KMS-11 (cell line): ENCODE measurements at regions not wholly inside any gene's neighbourhood (a gene's known extent, or its start where the extent isn't known, plus 50 kb on each side); places are given as distances from the start of the nearest gene placed in this dataset.

ENCODE experiments used
- H2AFZ ChIP-seq: fragments of 200-600 bp; sonication (generic); 2 replicates; pipeline ENCODE4 v1.6.1; 2016; ENCODE audit warnings: antibody characterized with exemption, mixed run types, low read depth
- H3K27ac ChIP-seq: fragments of 200-600 bp; sonication (generic); 2 replicates; pipeline ENCODE4 v1.6.1; 2016; ENCODE audit warnings: mild to moderate bottlenecking, mixed run types
- H3K27me3 ChIP-seq: fragments of 200-600 bp; sonication (generic); 2 replicates; pipeline ENCODE4 v1.6.1; 2017; ENCODE audit warnings: mild to moderate bottlenecking, low read depth, mixed run types, moderate library complexity; ENCODE audit not compliant: insufficient read depth
- H3K36me3 ChIP-seq: fragments of 200-600 bp; sonication (generic); 2 replicates; pipeline ENCODE4 v1.6.1; 2017; ENCODE audit warnings: mild to moderate bottlenecking, mixed run types; ENCODE audit not compliant: insufficient read depth
- H3K4me1 ChIP-seq: fragments of 200-600 bp; sonication (generic); 2 replicates; pipeline ENCODE4 v1.6.1; 2016; ENCODE audit warnings: mild to moderate bottlenecking, low read depth, mixed run types; ENCODE audit not compliant: poor library complexity, severe bottlenecking
- H3K4me2 ChIP-seq: fragments of 200-600 bp; sonication (generic); 2 replicates; pipeline ENCODE4 v1.7.0; 2016; ENCODE audit warnings: mild to moderate bottlenecking, mixed run types
- H3K4me3 ChIP-seq: fragments of 200-600 bp; sonication (generic); IDR thresholded peaks from 2 replicates; pipeline ENCODE4 v1.6.1; 2017; ENCODE audit warnings: low read depth, low read length, mixed read lengths; ENCODE audit not compliant: insufficient read depth
- H3K79me2 ChIP-seq: fragments of 200-600 bp; sonication (generic); 2 replicates; pipeline ENCODE4 v1.6.1; 2016; ENCODE audit warnings: low read depth, mixed run types; ENCODE audit not compliant: insufficient read depth
- H3K9ac ChIP-seq: fragments of 200-600 bp; sonication (generic); 2 replicates; pipeline ENCODE4 v1.6.1; 2016; ENCODE audit warnings: mild to moderate bottlenecking, mixed run types
- H4K20me1 ChIP-seq: fragments of 200-600 bp; sonication (generic); 2 replicates; pipeline ENCODE4 v1.6.1; 2016; ENCODE audit warnings: mild to moderate bottlenecking, mixed run types; ENCODE audit not compliant: insufficient read depth
- TF ChIP-seq, protein P1 (sequence below): fragments of 200-600 bp; sonication (generic); conservative IDR thresholded peaks from 2 replicates; pipeline ENCODE4 v1.6.1; 2017; ENCODE audit warnings: low read depth, mild to moderate bottlenecking, antibody characterized with exemption, low read length, moderate library complexity, mixed read lengths

DNA sequence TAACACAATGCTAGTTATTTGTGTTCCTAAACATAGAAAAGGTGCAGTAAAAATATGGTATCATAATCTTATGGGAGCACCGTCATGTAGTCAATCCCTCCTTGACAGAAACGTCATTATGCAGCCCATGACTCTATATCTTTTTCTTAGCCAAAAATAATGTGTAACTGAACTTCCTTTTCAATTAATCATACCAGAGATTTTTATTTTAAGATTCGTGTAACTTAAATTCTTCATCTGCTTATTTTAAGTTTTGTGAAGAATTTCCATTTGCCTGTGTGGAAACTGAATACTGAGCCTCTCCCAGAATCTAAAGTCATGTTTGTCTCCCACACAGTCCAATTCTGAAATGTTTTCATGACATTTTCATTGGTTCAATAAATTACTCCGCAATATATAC lies 699.1 kb downstream of the KCNA4 start:
- Histone ChIP-seq H3K4me2 (no peak overlapping the region), H3K27ac (no peak overlapping the region), H3K9ac (no peak overlapping the region), H3K79me2 (no peaks in the 10 kb centered on the region), H3K4me3 (no peak overlapping the region), H3K27me3 (no peaks in the 10 kb centered on the region), H2AFZ (no peak overlapping the region), H3K4me1 (no peaks in the 10 kb centered on the region), H4K20me1 (no peaks in the 10 kb centered on the region), H3K36me3 (no peaks in the 10 kb centered on the region)
- TF ChIP-seq, protein P1, sequence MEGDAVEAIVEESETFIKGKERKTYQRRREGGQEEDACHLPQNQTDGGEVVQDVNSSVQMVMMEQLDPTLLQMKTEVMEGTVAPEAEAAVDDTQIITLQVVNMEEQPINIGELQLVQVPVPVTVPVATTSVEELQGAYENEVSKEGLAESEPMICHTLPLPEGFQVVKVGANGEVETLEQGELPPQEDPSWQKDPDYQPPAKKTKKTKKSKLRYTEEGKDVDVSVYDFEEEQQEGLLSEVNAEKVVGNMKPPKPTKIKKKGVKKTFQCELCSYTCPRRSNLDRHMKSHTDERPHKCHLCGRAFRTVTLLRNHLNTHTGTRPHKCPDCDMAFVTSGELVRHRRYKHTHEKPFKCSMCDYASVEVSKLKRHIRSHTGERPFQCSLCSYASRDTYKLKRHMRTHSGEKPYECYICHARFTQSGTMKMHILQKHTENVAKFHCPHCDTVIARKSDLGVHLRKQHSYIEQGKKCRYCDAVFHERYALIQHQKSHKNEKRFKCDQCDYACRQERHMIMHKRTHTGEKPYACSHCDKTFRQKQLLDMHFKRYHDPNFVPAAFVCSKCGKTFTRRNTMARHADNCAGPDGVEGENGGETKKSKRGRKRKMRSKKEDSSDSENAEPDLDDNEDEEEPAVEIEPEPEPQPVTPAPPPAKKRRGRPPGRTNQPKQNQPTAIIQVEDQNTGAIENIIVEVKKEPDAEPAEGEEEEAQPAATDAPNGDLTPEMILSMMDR = no peak

DNA sequence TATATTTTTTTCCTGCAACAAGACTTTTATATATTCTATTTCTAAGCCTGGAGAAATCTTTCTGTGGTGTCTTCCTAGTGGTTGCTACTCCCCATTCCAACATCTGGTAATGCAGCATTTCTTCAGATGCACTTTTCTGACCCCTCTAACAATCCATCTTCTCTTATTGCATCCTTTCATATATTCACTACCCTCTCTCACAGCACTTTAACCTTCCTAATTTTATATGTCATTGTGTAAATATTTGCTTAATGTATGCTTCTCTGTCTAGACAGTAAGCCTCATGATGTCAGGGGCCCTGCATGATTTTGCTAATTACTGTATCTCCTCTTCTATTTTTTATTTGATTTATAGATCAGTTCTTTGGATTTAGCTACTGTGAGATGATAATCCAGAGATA lies 701.6 kb downstream of the KCNA4 start:
- H3K9ac ChIP-seq = no peak overlapping the region

DNA sequence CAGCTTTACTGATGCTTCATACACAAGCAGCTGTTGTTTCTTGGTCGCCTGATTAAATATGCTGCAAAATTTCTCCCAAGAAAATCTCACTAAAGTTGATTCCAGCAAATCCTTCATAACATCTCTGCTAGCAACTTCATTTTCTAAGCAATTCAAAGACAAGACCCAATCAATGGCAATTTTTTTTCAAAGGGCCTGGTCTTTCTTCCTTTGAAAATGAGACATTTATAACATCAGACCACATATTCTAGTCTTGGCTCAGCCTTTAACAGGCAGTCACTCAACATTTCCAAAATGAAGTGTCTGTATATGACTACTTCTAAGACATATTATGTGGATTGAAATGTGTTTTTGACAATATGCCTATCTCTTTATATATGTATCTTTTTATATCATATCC lies 702.6 kb downstream of the KCNA4 start:
- Histone ChIP-seq H3K4me2 (no peak overlapping the region), H3K4me1 (no peaks in the 10 kb centered on the region), H3K27ac (no peak overlapping the region), H3K36me3 (no peaks in the 10 kb centered on the region), H2AFZ (no peak overlapping the region), H3K4me3 (no peak overlapping the region), H3K9ac (no peak overlapping the region), H4K20me1 (no peaks in the 10 kb centered on the region), H3K79me2 (no peaks in the 10 kb centered on the region), H3K27me3 (no peaks in the 10 kb centered on the region)
- TF ChIP-seq, protein P1 = no peak

More for the DNA sequence above, 701.6 kb downstream of the KCNA4 start:
- no peak overlapping the region for H3K4me3 ChIP-seq
- TF ChIP-seq, protein P1 = no peak
- H3K4me2 ChIP-seq = no peak overlapping the region
- no peaks in the 10 kb centered on the region for H3K4me1 ChIP-seq
- H3K36me3 ChIP-seq = no peaks in the 10 kb centered on the region
- no peak overlapping the region for H3K27ac ChIP-seq
- no peak overlapping the region for H2AFZ ChIP-seq
- no peaks in the 10 kb centered on the region for H3K27me3 ChIP-seq
- H3K79me2 ChIP-seq = no peaks in the 10 kb centered on the region
- no peaks in the 10 kb centered on the region for H4K20me1 ChIP-seq

DNA sequence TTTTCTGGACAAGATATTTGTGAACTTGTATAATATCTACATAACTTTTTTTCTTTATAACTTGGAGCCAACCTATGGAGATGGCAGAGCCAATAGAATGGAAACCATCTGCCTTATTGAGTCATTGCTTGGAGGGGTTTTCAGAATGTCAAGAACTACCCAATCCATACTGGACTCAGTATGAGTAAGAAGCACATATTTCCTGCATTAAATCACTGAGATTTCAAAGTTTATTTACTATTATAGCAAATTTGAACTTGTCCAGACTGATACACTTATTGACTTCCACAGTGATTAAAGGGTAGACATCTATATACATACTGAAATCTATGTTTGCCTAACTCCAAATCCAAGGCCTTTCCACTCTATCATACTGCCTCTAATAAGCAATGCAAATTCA lies 704.0 kb downstream of the KCNA4 start:
- Histone ChIP-seq H3K27ac (no peak overlapping the region), H2AFZ (no peak overlapping the region), H3K9ac (no peak overlapping the region), H3K36me3 (no peaks in the 10 kb centered on the region), H3K4me1 (no peaks in the 10 kb centered on the region), H3K79me2 (no peaks in the 10 kb centered on the region), H3K4me3 (no peak overlapping the region), H3K4me2 (no peak overlapping the region), H3K27me3 (no peaks in the 10 kb centered on the region), H4K20me1 (no peaks in the 10 kb centered on the region)
- TF ChIP-seq, protein P1 = no peak
